Stimulated activated CD8-positive, alpha-beta memory T cell treated with anti-CD3 and anti-CD28 coated beads, Interleukin-2, amount 100 ng/mL, for 48 hours (primary cell): ENCODE measurements at regions not wholly inside any gene's neighbourhood (a gene's known extent, or its start where the extent isn't known, plus 50 kb on each side); places are given as distances from the start of the nearest gene placed in this dataset.
"Not testable (repeated sequence)": the region's sequence is repeated elsewhere in the genome, so short reads cannot be mapped to it uniquely, and the experiment has no call there.

Experiments used
- DNase-seq, 2 donors: peaks; one replicate each; pipeline ENCODE4 v3.0.0-alpha.2; 2020; ENCODE audit warnings: low read depth in 2 of 2

DNA sequence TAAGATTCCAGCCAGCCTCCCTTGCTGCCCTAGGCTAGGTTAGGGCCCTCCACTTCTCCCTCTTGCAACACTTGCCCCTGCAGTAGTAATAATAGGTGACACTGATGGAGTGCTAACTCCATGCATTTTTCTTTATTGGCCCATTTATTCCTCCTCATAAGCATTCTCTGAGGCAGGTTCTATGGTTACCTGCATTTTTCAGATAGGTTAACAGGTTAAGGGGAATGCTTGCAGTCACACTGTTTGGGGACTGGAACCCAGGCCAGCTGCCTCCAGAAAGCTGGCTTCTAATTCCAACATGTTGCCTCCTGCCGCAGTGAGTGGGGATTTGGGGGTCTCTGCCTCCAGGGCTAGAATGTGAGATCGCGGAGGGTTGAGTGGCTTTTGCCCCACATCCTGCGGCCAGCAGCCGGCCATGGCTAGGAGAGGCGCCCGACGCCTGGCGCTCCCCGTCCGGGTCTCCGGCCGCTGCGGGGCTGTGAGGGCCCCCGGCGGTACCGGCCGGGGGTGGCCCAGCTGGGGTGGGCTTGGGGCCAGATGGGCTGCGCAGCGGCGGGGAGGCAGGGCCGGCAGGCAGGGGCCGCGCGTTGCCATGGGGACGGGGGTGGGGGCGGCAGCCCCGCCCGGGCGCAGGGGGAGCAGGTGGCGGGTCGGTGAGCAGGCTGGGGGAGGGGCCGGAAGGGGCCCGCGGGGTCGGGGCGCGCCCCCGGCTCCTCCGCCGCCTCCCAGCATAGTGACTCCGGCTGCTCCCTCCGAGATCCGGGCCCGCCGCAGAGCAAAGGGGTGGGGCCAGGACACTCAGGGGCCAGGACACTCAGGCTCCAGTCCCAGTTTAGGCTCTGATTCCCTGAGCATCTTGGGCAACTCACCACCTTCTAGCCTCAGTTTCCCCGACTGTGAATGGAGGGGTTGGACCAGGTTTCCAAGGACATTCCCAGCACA lies 68.4 kb upstream of the SSBP3 start:
- no peak for DNase-seq

DNA sequence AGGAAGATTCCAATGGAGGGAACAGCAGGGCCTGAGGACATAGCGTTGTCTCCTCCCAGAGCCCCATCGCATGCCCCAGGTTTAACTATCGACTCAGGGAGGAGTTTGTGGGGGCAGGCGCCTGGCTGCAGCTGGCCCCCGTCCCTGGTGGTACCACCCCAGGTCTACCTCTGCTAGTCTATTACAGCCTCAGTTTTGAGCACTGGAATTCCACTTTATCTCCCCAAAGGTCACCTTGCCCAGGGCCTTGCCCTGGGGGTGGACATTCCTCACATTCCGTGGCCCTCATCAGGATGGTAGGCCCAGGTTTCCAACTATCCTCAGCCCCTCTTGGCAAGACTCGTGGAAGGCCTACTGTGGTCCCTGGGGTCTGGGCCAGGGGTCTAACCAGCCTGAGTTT lies 65.4 kb upstream of the SSBP3 start:
- no peak for DNase-seq

DNA sequence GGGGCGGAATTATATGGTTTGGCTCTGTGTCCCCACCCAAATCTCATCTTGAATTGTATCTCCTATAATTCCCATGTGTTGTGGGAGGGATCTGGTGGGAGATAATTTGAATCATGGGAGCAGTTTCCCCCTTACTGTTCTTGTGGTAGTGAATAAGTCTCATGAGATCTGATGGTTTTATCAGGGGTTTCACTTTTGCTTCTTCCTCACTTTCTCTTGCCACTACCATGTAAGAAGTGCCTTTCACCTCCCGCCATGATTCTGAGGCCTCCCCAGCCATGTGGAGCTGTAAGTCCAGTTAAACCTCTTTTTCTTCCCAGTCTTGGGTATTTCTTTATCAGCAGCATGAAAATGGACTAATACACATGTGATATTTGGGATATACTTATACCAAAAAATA lies 63.2 kb upstream of the SSBP3 start:
- not testable (repeated sequence) for DNase-seq

DNA sequence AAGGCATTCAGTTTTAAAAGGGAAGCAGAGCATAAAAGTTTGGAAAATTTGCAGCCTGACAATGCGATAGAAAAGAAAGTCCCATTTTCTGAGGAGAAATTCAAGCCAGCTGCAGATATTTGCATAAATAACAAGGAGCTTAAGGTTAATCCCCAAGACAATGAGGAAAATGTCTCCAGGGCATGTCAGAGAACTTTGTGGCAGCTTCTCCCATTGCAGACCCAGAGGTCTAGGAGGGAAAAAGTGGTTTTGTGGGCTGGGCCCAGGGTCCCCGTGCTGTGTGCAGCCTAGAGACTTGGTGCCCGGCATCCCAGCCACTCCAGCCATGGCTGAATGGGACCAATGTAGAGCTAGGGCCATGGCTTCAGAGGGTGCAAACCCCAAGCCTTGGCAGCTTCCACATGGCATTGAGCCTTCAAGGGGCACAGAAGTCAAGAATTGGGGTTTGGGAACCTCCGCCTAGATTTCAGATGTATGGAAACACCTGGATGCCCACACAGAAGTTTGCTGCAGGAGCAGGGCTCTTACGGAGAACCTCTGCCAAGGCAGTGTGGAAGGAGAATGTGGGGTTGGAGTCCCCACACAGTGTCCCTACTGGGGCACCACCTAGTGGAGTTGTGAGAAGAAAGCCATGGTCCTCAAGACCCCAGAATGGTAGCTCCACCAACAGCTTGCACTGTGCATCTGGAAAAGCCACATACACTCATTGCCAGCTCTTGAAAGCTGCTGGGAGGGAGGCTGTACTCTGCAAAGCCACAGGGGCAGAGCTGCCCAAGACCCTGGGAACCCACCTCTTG lies 62.3 kb upstream of the SSBP3 start:
- DNase-seq: not testable (repeated sequence)

DNA sequence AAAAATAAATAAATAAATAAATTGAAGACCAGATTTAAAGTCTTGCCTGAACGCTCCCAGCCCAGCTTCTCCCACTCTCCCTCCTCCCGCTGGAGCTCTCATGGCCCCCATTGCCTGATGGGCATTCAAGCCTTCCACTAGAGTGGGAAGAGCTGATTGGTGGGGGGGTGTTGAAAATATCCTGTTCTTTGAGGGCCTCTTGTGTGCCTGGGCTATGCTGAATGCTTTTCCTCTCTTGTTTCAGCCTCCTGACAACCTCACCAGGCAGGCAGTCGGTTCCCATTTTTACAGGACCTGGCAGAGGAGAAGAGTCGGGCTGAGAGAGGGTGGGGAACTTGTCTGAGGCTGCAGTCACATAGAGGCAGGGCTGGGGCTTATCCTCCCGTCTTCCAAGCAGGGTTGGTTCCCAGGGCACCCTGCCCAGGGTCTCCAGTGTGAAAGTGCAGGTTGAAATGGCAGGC lies 59.2 kb upstream of the SSBP3 start:
- no peak for DNase-seq

DNA sequence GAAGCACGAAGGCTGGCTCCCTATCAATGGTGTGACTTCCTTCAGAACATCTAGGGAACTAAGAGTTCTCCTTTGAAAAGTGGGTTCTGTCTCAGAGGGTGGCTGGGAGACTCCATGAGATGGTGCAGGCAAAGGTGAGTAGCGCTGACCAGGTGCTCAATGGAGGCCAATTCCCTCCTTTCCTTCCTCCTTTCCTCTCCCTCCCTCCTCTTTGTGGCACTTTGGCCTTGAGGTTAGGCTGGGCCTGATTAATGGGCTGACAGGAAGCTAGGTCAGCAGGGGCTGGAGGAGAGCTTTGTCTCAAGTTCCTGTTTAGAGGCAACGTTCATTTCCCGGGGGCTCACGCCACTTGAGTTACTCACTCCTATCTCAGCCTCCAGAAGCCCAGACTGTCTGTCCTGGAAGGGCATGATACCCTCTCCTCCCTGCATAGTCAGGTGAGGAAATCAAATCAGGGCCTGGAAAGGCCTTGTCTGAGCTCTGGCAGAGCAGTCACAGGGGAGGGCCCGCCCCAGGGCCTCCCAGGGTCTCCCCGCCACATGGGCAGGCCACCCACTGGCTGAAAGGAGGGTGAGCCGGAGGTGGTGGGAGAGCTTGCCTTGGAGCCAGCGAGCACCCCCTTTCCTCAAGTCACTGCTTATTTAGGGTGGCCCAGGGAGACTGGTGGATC lies 58.4 kb upstream of the SSBP3 start:
- DNase-seq: no peak

DNA sequence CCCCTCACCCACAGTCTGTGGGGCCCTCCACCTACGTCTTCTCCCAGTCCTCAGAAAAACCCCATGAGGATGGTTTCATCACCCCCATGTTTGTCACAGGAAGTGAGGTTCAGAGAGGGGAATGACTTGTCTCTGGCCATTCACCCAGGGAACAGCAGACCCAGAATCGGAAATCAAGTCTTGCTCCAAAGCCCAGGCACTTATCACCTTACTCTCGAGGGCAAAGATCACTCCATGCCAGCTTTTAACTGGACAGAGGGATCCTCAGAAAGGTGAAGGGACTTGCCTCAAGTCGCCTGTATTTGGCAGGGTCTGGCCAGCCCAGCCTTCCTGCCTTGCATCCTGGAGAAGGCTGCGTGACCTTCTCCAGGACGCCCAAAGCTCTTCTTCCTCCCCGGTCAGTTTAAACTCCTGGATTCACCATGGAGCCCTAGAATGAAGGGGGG lies 57.9 kb upstream of the SSBP3 start:
- peak in 1 of 2 donors; percentile 20 for DNase-seq

DNA sequence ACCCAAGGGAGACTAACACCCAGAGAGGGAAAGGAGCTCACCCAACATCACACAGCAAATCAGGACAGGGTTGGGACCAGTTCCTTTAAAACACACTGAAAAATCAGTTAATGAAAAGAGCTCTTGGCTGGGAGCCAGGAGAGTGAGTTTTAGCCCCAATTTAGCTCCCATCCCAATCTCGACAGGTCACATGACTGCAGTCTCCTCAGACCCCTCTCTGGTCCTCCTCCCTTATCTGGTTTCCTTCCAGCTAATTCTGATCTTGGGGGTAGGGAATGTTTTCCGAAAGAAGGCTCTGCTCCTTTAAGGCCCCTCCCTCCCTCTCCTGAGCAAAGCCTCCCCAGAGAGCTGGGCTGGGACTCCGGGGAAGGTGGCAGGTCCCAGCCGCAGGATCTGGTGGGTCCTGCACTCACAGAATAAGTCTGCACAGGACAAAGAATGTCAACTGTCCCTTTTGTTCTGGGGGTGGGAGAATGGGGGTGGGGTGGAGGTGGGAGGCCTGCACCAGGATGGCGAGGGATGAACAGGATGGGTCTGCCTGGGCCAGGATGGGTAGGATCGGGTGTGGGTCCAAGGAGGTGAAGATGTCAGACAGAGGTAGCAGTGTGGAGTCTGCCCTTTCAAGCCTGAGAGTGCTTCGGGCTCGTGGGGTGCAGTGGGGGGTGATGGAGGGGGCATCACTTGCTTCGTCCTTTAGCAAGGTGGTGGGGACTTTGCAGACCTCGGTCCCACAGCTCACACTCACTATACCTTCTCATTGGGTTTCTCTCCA lies 57.3 kb upstream of the SSBP3 start:
- DNase-seq: no peak

DNA sequence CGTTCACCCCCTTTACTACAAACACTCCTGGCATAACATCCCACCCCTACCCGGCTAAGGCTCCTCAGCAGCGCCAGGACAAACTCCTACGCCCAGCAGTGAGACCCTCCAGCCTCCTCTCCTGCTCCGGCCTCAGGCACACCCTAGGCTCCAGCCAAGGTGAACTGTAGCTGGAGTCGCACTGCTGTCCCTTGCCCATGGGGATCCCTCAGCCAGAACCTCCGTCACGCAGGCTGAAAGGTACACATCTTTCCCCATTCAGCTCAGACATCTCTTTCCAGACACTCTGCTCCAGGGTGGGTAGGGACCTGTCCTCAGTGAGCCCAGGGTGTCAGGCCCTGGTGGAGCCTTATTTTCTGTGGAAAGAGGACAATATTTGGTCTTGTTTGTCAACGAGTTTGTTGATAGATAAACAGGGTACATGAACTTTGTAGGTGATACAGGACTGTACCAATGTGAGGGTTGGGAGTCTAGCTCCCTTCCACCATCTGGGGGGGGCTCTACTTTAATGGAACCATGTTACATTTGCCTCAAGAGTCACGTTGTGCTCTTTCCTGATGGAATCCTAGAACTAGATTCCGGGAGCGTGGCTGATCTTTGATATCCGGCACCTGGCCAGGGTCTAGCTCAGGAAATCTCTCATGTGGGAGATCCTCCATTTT lies 56.5 kb upstream of the SSBP3 start:
- no peak for DNase-seq

DNA sequence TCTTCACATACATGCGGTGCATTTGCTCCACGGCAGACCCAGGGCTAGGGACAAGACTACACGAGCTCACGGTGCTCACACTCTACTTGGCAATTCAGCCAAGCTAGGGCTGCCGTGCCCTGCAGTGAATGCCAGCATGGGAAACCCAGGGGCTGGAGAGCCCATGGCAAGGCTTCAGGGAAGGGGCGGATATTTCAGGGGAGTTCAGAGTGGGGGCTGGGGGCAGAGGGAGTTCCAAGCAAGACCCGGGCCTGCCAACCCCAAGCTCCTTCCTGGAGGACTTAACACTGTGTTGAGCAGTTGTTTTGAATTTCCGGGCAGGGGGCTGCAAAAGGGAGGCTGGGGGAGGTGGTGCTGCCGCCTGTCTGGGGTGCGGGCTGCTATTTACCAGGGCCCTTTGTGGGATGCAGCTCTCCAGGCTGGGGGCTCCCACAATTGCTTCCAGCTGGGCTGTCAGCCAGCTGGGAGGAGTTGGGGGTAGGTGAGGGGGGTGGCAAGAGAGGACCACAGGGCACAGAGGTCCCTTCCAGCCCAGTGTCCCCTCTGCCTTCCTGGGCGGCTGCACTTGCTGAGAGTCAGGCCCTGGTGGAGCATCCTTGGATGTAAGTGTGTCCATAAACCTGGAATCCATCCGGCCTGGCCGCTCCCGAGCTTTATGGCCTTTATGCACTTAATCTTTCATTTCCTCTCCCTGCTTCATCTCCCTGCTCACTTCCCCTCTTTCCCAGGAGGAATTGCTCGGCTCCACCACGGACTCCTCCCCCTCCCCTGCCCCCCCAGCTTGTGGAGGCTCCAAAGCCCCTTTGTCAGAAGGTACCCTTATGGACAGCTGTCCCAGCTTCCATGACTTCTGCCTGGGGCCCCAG lies 55.8 kb upstream of the SSBP3 start:
- no peak for DNase-seq

DNA sequence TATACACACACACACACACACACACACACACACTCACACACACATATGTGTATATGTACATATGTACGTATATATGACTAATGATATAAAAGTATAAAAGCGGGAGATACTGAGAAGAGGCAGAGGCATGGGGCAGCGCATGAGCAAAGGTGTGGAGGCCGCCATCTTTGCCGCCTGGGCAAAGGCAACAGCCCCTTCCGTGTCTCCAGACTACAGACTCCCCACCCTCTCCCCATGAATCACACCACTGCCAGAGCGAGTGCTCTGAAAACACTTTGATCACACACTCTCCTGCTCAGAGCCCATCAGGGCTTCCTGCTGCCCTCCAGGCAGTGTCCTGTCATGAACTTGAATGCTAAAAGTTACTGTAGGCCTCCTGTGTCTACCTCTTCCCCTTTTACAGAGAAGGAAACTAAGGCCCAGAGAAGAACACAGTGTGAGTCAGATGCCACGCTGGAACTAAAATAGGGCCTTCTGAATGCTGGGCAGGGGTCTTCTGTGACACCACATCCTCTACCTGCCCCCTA lies 54.7 kb upstream of the SSBP3 start:
- no peak for DNase-seq

DNA sequence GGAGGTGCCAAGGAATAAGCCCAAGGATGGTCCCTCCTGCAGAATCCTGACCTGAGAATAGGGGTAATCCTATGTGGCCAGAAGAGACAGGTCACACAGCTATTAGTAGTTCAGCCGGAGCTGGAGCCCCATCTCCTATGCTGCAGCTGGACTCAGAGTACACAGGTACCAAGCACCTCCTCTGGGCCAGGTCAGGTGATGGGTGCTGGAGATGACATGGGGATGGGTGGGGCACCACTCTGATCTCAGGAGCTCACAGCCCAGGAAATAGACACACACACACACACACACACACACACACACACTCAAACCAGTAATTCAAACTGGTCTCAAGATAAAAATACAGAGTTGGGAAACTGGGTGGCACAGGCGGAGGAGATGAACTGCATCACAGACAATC lies 54.2 kb upstream of the SSBP3 start:
- DNase-seq: no peak

DNA sequence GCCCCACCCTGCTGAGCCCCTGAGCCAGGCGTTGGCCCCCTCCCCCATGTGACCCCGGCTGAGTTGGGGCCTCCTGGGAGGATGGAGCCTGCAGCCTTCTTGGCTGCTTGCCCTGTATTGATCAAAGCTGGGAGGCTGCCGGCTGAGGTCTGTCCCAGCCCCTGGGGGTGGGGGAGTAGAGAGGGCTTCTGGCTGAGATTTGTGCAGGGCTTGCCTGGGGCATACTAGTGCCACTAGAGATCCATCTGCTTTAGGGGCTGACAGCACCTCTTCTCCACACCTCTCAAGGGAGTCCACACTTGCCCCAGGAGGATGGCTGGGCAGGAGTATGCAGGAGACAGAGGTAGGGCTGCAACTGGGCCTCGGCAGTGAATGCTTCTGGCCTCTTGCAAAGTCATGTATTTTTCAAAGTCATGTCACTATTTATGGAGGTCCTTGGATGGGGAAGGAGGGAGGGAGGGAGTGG lies 53.6 kb upstream of the SSBP3 start:
- no peak for DNase-seq

DNA sequence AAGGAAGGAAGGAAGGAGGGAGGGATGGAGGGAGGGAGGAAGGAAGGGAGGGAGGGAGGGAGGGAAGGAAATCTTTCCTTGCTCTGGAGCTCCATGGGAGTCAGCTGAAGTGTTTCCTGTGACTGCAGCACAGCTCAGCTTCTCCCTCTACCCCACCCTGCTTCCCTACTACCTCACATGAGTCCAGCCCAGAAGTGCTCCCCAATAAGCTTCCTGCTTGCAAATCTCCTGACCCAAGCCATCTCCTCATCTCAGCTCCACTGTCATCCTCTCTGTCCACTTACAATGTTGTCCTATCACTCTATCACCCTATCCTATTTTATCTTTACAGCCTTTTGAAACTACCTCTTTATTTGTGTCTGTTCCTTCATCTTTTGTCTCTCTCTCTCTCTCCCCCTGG lies 52.9 kb upstream of the SSBP3 start:
- DNase-seq: no peak

DNA sequence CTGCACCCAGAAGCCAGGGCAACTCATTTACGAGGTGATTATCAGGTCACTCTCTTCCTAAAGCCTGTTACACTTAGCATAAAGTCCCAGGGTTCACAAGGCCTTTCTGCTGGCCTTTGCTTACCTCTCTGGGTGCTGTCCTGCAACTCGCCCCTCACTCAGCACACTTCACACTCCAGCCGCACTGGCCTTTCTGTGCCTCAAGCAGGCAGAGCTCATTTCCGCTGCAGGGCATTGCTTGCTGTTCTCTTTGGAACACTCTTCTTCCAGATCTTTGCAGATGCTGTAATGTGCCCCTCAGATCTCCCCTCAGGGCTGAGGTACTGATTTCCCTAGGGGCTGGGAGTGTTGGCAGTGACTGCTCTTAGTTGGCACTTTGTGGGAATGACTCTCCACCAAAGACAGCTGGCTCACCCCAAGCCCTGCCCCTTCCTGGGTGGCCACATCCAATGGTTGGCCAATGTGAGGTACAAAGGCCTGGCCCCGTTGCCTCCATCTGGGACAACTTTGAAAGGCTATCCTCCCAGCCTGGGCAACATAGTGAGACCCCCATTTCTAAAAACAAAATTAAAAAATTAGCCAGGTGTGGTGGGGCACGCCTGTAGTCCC lies 50.8 kb upstream of the SSBP3 start:
- DNase-seq: no peak

DNA sequence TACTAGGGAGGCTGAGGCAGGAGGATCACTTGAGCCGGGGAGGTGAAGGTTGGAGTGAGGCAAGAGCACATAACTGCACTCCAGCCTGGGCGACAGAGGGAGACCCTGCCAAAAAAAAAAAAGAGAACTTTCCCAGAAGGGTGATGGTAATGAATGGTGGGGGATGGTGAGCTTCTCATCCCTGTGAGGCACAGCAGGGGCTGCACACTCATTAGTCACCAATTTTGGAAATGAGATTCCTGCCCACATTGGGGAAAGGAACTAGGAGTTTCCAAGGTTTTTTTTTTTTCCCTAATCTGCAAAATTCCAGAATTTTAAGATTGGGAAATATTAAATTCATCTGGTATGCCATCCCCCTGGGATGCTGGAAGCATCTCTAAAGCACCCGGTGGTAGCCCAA lies 50.2 kb upstream of the SSBP3 start:
- DNase-seq: no peak
